Stimulated activated CD4-positive, alpha-beta T cell treated with anti-CD3 and anti-CD28 coated beads, Interleukin-15, amount 100 ng/mL, for 48 hours (primary cell): ENCODE measurements at regions not wholly inside any gene's neighbourhood (a gene's known extent, or its start where the extent isn't known, plus 50 kb on each side); places are given as distances from the start of the nearest gene placed in this dataset.

ENCODE experiments used
- DNase-seq, 2 donors: peaks; one replicate each; pipeline ENCODE4 v3.0.0-alpha.2; 2020; ENCODE audit warnings: low read depth in 2 of 2

DNA sequence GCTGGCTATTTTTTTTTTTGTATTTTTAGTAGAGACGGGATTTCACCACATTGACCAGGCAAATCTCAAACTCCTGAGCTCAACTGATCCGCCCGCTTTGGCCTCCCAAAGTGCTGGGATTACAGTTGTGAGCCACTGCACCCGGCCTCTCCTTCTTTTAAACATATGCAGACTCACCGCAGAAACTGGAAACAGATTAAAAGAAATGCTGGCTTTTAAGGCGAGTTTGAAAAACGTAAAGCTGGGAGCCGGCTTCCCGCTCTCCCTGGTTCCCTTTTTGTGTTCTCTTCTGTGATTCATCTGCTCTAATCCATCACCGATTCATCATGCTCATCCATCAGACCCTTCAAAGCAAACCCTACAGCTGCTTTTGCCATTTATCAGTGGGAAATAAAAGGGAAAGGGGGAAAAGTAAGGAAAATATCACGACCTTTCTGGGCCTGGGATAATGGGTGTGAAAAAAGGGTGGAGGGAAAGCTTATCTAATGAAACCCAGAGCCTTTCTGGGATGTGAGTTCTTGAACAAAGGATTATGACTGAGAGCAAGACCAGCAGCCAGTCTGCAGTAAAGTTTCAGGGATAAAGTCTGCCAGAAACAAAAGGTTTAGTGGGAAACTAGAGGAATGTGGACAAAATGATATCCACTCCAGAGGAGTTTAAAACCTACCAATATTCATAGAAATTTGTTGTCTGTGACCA, 92.3 kb upstream of the LRIG1 start:
- no peak for DNase-seq

DNA sequence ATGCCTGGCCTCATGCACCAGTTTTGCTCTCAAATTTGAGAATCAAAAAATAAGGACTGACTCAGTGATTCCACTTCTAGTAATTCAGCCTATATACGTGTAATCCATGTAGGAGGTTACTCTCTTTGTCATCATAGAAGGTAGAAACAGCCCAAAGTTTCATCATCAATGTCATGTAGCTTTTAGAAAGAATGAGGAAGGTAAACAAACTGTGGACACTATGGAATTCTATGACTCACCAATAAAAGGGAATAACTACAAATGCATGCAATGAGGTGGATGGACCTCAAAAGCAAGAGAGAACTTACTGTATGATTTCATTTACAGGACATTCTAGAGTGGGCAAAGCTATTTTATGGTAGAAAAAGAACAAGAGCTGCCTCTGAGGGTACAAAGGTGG, 93.2 kb upstream of the LRIG1 start:
- no peak for DNase-seq

DNA sequence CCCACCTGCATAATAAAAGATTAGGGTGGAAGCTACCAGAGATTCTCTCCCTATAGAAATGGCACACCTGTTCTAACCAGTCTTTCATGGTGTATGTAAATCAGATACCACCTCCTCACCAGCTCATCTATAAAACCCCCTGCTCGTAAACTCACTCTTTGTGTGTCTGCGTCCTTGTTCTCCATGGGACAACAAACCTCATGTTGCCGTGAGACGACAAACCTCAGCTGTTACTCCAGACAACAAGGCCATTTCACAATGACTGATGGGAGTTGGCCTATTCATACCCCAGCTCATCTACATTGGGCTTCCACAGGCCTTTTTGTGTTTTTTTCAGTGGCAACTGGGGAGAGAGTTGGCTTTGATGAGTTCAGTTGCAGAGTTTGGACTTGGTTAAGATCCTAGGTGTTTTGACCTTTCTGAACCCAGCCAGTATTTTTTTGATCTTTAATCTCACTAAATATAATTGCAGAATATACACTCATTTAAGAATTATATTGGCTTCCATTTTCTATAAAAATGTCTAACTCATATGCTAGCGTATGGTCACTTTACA, 96.6 kb upstream of the LRIG1 start:
- no peak for DNase-seq

DNA sequence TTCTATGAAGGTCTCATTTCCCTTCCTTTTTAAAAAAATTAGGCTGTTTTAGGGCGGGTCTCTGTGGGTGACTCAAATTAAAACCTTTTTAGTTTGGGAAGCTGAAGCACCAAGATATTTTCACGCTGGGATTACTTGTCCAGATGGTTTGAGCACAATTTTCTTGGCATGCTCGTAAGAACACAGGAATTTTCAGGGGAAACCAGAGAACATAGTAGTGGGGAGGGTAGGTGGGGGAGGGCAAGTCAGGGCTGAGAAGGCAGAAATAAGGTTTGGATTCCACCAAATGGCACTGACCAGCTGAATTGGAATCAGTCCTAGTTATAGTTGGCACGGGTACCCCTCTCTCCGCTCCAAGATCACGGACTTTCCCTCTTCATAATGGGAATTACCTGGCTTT, 97.3 kb upstream of the LRIG1 start:
- DNase-seq = no peak

DNA sequence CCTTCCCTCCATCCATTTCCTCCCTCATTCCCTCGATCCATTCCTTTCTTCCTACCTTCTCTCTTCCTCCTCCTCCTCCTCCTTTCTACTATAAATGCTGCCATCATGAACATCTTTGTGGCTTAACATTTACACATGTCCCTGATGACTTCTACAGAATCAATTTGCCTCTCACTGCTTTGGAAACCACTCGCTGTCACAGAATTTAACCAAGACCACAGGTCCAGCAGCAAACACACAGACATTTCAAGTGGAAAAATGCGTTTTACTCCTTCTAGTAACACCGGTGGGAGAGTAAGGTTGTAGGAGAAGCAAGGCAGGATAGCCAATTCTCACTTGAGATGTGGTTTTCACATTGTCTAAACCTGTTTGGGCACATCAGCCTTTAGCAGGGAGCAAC, 101.4 kb upstream of the LRIG1 start:
- no peak for DNase-seq

DNA sequence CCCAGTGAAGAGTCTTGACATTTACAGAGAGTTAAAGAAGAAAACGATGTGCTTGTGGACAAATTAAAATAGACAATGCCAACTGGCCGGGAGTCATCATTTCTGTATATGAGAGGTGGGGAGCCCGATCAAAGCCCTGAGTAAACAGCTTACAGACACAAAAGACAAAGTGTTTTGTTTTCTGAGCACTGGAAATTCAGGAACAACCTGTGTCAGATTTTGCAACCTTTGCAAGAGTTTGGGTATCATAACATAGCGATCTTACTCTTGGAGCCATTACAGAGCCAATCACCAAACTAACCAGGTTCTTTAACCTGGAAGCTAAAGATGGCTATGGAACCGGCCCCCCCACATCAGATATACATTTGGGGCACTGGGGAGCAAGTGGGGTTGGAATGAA, 101.9 kb upstream of the LRIG1 start:
- DNase-seq = no peak

DNA sequence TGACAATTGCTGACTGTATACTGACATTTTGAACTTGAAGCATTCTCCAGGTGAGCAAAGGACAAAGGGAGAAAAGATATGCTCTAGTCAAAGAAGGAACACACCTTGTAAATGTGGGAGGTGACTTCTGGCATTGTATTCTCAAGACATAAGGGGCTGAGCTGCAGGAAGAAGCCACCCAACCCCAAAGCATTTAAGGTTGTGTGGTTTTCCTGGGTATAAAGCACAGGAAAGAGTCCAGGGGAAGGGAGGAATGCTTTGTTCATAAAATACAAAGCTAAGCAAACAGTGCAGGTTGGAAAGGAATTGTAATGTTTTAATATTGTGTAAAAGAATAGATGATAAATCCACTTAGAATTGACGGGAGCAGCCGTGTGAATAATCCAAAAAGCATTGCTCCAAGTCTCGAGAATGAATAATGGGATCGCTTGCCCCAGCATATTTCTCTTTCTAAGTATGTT, 102.4 kb upstream of the LRIG1 start:
- no peak for DNase-seq

DNA sequence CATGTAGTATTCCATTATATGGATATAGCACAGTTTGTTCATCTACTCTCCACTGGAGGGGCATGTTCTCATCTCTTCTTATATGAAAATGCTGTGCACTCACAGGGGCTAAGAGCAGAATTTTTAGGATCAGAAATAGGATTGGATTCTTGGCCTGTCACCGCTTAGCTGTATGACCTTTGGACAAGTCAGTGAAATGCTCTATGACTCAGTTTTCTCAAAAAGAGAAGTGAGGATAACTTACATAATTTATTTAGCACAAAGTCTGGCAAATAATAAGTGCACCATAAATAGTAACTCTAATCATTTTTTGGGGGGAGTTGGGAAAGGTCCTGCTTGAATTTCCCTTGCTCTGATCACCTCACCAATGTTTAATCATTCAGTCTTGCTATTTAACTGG, 103.7 kb upstream of the LRIG1 start:
- no peak for DNase-seq

DNA sequence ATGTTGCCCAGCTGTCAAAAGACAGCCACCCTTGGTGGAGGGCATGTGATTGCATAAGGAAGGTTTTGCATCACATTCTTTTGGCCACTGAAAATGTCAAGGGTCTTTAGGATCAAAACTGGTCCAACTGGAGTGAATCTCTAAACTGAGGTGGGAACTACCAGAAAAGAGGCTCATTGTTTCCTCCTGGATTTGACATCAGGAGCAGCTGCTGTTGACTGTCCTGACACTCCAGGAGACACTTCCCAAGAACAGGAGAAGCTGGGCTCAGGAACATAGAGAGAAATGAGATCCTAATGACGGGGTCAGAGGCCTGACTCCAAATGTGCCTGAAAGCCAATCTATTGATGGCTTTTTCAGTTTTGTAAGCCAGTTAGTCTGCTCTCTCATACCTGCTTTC, 105.3 kb upstream of the LRIG1 start:
- DNase-seq = no peak

DNA sequence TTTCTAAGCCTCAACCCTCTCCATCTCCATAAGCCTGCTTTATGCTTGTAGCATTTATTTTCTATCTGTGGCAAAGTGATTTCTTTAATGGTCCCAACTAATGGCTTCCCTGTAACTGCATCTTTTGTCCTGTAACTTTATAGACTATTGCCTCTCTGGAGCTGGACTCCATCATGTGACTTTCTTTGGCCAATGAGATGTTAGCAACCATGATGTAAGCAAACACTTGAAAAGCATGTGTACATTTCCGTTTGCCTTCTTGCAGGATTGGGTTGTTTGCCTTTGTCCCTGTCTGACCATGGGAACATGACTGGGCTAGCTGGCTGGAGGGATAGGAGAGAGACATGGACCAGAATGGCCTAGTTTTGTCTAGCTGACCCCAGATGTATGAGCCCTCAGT, 106.0 kb upstream of the LRIG1 start:
- no peak for DNase-seq

DNA sequence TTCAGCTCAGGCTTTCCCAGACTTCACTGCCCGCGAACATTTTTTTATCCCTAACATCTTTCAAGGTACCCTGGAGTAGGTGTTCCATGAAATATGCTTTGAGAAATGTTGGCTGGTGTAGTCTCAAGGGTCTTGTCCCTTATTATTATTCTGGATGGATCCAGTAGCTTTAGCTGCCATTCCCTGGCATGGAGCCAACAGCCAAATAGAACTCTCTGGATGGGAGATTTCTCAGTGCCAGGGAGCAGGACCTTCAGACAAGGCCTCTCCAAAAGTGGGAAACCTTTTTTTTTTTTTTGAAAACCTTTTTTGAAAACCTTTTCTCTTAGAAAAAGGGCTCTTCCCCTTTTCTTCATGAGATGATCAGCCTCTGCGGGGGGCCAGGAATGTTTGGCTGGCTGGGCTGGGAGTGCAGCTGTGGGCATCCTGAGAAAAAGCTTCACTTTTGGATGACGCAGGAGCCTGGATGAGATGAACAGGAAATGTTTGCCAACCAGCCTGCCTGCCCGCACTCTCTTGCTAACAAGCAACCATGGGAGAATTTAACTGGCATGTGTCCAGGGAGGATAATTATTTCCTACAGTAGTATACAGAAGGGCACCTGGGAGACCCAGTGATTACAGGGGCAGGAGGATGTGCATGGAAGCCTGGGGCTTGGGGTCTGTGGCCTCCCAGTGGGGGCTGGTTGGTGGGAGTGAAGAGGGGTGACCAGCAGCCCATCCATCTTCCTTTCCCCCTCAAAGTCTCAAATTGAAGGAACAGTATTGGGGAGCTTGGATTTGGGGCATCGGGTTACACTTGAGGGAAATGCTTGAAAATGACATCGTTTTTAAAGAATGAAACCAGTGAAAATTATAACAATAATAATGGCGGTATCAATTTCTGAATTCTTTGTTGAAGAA, 109.1 kb upstream of the LRIG1 start:
- DNase-seq = no peak

DNA sequence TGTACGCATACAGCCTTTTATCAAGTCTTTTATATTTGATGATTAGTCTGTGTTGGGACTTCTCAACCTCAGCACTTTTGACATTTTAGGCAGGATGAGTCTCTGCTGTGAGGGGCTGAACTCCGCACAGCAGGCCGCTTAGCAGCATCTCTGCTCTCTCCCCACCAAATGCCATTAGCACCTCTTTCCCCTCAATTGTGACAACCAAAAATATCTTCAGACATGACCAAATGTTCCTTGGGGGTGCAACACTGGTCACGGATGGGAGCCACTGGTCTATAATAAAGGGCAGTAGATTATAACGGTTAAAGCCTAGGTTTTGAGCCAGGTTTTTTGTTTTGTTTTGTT, 109.7 kb upstream of the LRIG1 start:
- no peak for DNase-seq

DNA sequence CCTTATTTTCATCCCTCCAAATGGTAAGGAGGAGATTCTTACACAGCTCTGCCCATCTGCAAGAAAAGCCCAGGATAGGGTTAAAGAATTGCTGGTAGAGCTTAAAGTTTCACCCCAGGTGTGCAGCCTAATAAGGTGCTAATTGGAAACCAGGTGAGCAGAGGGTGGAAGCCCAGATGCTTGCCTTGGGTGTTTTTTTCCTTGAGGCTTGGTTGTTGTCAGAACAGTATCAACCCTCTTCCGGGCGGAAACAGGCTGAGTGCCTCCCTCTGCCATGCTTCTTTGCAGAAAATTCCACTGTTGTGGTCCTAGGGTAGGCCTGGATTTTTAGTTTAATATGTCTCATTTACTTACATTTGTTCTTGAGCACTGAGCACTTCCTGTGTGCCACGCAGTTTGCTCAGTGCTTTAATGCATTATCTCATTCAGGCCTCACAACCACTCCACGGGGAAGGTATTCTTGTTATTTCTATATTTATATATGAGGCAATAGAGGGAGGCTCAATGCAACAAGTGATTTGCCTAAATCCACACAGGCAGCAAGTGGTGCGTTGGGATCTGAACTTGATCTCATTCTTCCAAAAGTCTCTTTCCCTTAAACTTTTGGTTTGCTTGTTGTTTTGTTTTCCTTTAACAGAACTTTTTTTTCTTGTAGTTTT, 115.0 kb upstream of the LRIG1 start:
- no peak for DNase-seq

DNA sequence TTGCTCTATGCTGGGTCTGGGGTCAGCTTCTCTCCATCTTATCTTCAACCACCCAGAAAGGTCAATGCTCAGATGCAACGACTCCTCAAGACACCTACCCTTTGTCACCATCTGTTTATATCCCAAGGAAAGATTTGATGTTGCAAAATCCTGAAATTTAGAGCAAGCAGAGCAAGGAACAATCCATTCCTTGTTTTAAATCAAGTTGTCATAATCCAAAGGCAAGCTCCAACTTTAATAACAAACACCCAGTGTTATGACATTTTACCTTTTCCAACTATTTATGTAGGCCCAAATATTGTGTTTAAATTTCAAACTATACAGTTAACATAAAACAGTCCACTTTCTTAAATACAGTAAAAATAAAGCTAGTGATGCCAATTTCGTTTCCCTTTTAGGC, 116.5 kb upstream of the LRIG1 start:
- DNase-seq = no peak

DNA sequence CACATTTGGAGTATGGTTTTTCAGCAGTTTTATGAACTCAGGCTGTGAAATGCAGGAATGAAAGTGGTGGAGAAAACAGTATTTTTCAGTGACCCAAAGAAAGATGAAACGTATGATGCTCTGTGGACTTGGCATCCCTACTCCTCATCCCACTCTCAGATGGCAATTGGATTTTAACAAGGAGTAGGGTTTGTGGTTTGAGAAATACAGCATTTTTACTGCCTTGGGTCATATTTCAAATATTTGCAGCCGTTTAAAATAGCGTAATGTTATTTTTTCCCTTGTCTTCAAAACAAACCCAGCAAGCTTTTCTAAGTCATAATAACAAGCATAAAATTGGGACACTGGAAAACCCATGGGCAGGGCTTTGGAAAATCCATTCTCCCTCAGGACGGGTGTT, 117.2 kb upstream of the LRIG1 start:
- DNase-seq = no peak

DNA sequence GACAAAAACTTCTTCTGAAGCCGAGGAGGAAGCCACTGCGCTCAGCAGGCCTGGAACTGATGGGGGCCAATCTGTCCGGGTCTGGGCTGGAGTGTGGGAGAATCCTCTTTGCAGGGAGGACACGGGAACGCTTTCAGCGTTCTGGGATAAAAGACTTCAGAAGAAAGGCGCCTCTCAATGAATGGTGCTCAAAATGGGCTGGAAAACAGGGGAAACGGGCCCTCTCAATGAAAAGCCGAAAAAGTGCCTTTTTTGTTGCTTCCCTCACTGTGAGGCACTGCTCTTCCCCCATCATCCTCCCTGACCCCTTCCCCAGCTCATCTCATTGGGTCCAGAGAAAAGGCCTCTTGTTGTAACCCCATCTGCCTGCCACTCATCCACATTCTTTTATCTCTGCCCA, 119.5 kb upstream of the LRIG1 start:
- DNase-seq = no peak

DNA sequence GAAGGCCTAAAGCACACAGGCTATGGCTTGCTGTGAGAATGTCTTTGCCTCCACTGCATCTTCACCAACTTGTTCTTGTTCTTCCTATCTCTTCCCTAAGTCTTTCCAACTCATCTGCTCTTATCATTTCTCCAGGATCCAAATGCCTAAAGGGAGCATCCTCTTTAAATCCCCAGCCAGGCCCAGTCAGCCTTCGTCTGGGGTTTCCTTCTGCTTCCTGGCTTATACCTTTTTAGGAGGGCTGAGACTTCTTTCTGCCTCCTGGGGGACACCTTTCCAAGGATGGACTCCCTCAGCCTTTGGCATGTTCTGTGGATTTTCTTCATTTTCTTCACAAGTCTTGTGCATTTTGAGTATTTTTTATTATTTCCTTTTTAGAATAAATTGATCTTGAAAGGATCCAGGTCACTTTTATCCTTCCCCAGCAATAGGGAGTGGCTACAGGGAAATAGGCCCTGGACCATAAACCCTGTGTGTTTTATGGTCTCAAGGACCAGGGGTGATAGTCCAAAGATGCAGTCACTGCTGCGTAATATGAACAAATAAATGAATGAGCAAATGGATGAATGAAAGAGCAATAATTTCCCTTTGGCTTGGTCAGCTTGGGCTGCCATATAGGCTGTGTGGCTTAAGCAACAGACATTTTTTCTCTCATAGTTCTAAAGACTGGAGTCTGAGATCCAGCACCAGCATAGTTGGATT, 122.1 kb upstream of the LRIG1 start:
- no peak for DNase-seq

DNA sequence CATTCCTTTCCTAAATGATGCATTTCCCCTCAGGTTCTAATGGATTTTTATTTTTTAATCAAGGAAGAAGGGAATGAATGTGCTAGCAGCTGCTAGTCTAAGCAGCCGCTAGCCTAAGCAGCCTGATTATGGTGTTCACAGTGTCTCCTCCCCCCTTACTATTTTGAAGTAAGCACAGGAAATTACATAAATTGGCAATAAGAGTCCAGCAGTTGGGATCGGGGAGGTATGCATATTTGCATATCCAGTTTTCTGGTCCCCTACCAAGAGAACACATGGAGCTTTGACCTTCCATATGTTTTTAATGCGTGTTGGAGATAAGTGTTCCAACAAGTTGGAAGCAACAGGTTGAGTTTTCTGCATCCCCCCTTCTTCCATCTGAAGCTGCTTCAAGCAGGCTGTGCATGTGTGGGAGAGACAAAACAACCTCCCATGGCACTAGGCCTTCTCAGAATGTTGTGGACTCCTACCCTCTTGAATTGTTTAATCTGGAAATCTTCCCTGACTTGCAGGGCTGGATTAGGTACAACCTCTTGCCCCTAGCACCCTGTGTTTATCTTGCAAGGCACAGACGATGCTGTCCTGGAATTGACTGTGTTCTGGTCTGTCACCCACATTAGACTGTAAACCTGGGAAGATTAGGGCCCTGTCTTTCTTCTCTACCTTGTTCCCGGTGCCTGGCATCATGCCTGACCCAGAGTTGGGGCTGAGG, 124.8 kb upstream of the LRIG1 start:
- no peak for DNase-seq

DNA sequence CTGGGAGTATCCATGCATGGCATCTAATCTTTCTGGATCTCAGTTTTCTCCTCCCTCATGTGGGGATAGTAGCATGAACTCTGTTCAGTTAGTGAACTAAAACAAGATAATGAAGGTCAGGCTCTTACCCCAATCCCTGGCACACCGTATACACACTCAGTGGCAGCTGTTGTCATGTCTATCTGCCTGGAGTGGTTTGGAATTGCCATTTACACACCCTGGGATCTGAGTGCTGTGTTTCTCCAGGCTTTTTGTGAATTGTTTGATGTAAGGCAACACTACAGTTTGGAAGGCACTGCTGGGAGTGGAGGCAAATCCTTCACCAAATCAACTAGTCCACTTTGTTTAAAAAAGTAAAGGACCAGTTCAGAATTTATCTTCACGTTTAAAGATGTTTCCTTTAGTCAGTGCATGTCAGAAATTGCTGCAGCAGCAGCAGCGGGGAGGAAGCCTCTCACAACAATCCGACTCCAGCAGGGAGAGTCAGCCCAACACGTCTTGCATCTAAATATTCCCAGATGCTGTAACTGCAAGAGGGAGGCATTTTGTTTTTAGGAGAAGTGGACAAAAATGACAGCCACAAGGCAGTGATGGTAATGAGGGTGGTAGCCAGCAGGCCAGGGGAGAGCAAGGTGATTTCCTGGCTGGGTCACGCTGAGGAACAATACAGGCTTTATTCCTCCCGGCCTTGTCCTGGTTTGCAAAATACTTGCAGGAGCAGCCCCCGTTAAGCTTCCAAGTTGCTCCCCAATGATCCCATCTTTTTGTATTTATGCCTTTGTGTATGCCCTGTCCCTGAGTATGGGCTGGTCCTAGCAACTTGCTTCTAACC, 128.5 kb upstream of the LRIG1 start:
- DNase-seq = no peak

DNA sequence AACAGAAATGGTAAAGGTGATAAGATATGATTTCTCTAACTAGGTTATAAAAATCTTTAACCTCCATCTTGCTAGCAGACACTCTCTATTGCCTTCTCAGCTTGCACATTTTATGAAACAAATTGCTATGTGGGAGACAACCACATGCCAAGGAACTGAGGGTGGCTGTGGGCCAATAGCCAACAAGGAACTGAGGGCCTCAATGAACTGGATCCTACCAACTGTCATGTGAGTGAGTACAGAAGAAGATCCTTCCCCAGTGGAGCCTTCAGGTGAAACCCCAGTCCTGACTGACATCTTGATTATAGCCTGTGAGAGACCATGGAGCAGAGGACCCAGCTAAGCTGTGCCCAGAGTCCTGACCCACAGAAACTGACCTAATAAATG, 129.2 kb upstream of the LRIG1 start:
- no peak for DNase-seq
